ENCODE measurements at regions not wholly inside any gene's neighbourhood (a gene's known extent, or its start where the extent isn't known, plus 50 kb on each side); places are given as distances from the start of the nearest gene placed in this dataset.

GRCh38 chr7:22598318-22598920 lies 98.4 kb upstream of the STEAP1B start:
- ChIA-PET CTCF (interaction anchor here (0.6 to 0.9 kb wide), 3 partner anchors 12 to 184 kb away, joined by 3 to 4 read pairs (median 4); partner anchors contain the start of gene IL6), POLR2A (no interaction called here)
- no peak overlapping the region for H3K27ac Mint-ChIP-seq
- DNase-seq (ENCODE audit: low spot score) = no peak
- H3K4me1 Mint-ChIP-seq = peaks cover 18% of the 10 kb centered on the region
- no peak for TF ChIP-seq ARID4B (CRISPR knock-in tag; IDR thresholded peaks at IDR 0.05; ENCODE audit: borderline replicate concordance)
- no peak for TF ChIP-seq FOXP4 (CRISPR knock-in tag; IDR thresholded peaks at IDR 0.05)
- TF ChIP-seq ZNF281 (CRISPR knock-in tag; IDR thresholded peaks at IDR 0.05) = no peak
- TF ChIP-seq GABPB1 (CRISPR knock-in tag; IDR thresholded peaks at IDR 0.05) = no peak
- TF ChIP-seq NFE2L1 (CRISPR knock-in tag; IDR thresholded peaks at IDR 0.05) = no peak
- no peak for TF ChIP-seq ZNF425 (CRISPR knock-in tag; conservative IDR thresholded peaks at IDR 0.05)
- no peak for TF ChIP-seq E2F5 (CRISPR knock-in tag; IDR thresholded peaks at IDR 0.05)
- no peak for TF ChIP-seq CDX4 (CRISPR knock-in tag; IDR thresholded peaks at IDR 0.05; ENCODE audit: borderline replicate concordance)
- peaks cover 6% of the 10 kb centered on the region for H3K9me3 Mint-ChIP-seq
- no peaks in the 10 kb centered on the region for H3K36me3 Mint-ChIP-seq
- no peaks in the 10 kb centered on the region for H3K27me3 Mint-ChIP-seq (ENCODE audit: low read depth)
- no peak for ATAC-seq
- no peak overlapping the region for H3K4me3 Mint-ChIP-seq

GRCh38 chr7:22597844-22598243 lies 97.9 kb upstream of the STEAP1B start:
- Mint-ChIP-seq H3K27me3 (ENCODE audit: low read depth) (no peaks in the 10 kb centered on the region), H3K36me3 (no peaks in the 10 kb centered on the region), H3K4me1 (peaks cover 18% of the 10 kb centered on the region), H3K9me3 (peaks cover 9% of the 10 kb centered on the region), H3K4me3 (no peak overlapping the region), H3K27ac (no peak overlapping the region)
- ATAC-seq (no peak), DNase-seq (ENCODE audit: low spot score) (no peak)
- ChIA-PET CTCF (interaction anchor here (0.8 to 0.9 kb wide), 2 partner anchors 11 to 185 kb away, joined by 4 read pairs; no protein-coding TSS in a partner anchor), POLR2A (no interaction called here)
- TF ChIP-seq ERG (CRISPR knock-in tag; IDR thresholded peaks at IDR 0.05) (no peak), ZNF423 (CRISPR knock-in tag; IDR thresholded peaks at IDR 0.05) (no peak), CREB1 (CRISPR knock-in tag; IDR thresholded peaks at IDR 0.05) (no peak), KAT7 (CRISPR knock-in tag; IDR thresholded peaks at IDR 0.05; ENCODE audit: borderline replicate concordance) (no peak), ZNF317 (CRISPR knock-in tag; IDR thresholded peaks at IDR 0.05; ENCODE audit: borderline replicate concordance, low read depth) (no peak), ZNF512 (CRISPR knock-in tag; IDR thresholded peaks at IDR 0.05; ENCODE audit: borderline replicate concordance) (no peak), ZNF121 (CRISPR knock-in tag; IDR thresholded peaks at IDR 0.05) (no peak)

Measured in WTC11 (cell line).